Activated T-cell treated with anti-CD3 and anti-CD28 coated beads for 1 hour (primary cell): ENCODE measurements at regions not wholly inside any gene's neighbourhood (a gene's known extent, or its start where the extent isn't known, plus 50 kb on each side); places are given as distances from the start of the nearest gene placed in this dataset.

ENCODE experiments used
- DNase-seq: peaks from one replicate; pipeline ENCODE4 v3.0.0-alpha.2; 2020; ENCODE audit warnings: low read depth

DNA sequence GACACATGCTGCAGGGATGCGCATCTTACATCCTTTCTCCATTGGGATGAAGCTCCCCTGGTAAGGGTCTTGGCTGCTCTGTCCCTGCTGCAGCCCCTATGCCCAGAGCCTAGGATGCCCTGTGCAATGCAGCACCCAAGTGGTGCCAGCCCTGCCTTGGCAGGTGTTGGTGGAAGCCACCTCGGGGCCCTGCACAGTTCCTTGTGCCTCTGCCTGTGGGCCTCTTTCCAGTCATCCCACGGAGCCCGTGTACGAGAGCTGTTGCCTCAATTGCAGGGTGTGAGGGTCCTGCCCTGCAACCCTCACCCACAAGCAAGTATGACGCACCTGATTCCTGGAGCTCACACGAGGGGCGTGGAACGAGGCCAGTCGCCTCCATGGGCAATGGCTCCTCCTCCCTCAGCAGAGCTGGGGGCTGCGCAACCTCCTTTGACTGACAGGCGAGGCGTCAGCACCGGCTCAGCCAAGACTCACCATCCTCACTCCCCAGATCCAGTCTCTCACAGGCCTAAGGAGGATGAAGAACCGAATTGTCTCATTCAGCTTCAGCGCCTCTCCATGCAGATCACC is 719.6 kb downstream of the BRD1 start:
- no peak for DNase-seq

DNA sequence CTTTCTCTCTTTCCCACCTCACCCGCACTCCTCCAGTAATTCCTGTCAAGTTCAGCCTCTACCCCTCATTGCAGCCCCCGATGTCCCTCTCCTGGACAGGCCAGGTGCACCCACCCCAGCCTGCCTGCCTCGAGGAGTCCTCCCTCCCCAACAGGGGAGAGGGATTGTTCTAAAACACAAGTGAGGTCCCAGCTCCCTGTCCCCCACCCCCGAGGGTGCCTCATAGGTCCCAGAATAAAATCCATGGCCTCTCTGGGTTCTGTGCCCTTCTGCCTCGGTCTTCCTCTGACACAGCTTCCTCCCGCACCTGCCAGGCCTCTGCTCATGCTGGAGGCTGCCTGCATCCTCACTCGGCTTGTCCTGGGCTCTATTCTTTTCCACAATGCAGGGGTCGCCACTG is 720.1 kb downstream of the BRD1 start:
- no peak for DNase-seq

DNA sequence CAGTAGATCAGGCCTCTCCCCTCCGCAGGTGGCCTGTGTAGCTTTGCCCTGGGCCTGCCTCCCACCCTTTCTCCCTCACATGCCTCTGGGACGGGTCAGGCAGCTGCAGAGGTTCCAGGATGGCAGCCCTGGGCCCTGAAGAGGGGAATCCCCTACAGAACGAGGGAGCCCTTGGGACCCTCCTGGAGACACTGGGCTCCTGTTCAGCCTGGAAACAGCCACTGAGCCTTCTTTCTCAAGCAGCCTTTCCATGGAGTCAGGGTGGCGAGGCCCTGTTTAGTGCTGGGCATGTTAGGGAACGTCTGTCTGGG is 720.9 kb downstream of the BRD1 start:
- no peak for DNase-seq

DNA sequence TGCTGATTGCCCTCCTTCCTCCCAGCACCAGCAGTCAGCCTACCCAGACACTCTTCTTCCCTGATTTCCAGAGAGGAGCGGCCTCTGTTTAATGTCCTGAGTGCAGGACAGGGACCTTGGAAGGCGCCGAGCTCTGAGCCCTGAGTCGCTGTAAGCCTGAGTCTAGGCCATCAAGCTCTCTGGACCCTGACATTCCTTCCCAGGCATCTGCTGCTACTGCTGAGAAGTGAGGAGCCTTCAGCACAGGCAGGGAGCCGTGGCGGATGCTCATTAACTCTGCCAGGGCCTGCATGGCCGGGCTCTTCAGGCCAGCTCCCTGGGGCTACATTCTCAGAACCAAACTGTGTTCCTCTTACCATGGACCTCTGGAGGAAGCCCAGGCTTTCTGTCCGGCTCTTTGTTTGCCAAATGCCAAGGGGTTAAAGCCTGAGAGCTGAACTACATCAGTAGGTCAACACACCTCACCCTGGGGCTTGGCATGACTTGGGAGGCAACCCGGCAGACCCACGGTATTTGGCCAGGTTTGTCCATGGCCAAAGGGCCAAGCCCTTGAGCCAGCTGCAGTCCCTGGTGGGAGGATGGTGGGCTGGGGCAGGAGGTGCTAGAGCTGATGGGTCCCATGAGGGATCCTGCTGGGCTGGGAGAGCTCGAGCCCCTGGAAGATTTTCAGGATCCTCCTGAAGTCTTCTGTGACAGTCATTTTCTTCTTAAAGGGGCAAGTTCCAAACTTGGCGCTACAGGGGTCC is 721.4 kb downstream of the BRD1 start:
- DNase-seq, result no peak

DNA sequence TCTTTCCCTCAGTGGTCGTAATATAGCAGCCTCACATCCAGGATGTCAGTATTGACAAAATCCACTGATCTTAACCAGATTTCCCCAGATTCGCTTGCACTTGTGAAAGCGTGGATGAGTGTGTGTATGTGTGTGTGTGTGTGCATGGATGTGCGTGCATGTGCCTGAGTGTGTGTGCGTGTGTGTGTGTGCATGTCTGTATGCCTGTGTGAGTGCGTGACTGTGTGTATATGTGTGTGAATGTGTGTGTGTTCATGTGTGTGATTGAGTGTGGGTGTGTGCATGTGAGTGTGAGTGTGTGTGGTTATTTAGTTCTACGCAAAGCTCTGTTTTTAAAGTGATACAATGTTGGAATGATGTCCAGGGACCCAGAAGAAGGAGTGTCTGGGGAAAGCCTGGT is 723.2 kb downstream of the BRD1 start:
- no peak for DNase-seq

DNA sequence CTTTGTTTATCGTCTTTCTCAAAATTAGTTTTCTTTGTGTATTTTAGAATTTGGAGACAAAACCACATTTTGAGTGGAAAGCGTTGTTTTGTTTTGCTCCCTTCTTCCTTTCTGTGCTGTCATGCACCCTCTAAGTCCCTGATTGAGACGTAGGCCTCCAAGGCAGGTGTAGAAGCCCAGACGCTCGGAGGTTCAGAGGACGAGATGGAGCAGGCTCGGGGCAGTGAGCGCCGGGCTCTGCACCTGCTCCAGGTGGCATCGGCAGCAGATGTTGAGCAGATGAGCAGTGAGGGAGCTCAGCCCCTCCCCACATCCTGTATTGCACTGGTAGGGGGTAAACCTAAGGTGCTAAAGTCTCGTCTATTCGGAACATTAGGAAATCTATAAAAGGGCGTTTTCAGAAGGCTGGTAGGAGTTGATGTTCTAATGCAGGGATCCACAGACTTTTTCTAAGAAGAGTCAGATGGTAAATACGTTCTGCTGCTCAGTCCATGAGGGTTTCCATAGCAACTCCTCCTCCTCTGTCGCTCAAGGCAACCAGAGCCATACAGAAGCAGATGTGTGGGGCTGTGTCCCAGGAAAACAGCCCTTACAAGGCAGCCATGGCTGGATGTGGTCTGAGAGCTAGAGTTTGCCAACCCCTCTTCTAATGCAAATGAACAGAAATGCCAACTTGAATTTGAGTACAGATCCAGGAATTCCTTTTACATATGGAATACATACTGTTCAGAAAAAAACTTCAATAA is 724.2 kb downstream of the BRD1 start:
- no peak for DNase-seq

DNA sequence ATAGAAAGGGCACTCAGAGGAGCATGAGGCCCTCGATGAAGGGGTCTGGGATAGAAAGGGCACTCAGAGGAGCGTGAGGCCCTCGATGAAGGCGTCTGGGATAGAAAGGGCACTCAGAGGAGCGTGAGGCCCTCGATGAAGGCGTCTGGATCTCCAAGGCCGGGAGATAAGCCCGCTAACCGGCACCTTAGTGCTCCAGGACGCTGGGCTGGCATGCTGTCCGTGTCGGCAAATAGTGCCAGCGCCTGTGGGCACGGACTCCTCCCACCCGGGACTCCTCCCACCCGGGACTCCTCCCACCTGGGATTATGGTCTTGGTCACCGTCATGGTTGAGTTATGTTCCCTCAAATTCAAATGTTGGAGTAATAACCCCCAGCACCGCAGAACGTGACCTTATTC is 725.3 kb downstream of the BRD1 start:
- DNase-seq, result no peak

DNA sequence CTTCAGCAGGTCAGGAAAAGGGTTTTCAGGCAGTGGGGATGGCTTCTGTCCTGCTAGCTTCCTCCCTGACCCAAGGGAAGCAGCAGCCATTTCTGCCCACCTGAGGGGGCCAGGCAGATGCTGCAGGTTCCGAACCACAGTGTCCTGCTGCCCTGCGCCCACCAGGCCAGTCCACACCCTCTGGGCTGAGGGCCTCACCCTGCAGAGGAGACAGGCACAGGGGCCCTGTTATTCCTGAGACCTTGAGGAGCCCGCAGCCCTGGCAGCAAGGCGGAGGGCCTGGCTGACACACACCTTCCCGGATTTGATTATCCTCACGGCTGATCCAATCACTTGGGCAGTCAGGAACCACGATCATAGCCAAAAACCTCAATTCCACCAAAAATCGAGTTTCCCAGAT is 725.8 kb downstream of the BRD1 start:
- DNase-seq, result no peak

DNA sequence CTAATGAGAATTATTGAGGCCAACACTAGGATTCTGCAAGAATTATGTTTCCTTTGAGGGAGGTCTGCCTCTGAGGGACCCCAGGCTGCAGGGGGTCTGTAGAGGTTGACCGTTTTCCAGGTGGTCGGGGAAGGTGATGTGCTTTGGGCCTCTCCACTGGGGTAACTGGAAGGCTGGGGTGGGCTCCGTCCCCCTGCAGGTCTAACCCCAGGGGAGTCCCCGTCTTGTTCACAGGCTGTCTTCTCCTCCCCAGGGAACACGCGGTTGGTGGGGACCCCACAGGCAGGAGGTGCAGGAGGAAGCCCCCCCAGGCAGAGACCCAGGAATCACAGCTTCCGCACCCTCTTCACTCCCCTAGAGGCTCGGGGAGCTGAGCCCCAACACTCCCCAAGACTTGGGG is 726.4 kb downstream of the BRD1 start:
- DNase-seq, result no peak

DNA sequence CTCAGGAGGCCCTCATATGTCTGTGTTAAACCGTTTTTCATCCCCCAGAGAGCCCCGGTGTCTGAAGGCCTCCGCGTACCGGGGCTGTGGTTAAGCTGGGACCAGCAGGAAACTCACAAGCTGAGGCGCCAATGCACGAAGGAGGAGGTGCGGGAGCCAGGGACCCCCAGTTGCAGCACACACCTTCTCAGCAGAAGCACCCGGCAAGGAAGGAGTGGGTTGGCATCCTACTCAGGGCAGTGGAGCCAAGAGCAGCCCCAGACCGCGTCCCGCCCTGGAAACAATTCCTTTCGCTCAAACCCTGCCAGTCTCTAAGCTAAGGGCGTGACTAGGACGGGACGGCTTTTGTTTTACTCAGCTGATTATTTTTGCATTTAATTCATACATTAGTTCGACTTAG is 726.9 kb downstream of the BRD1 start:
- no peak for DNase-seq

DNA sequence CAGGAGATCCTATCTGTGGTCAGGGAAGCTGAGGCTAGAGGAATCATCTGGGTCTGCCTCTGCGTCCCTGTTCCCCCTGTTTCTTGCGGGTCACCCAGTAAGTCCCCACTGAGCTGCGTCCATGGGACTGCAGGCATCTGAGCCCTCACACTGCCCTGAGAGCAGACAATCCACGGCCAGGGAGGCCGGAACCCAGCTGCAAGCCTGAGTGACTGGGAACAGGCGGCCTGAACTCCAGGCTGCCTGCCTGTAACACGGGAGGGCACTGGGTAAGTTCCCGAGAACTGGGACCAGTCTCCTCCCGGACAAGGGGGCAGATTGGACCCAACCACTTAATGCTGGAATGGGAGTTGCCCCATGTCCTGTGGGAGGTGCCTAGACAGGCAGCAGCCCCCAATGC is 727.4 kb downstream of the BRD1 start:
- DNase-seq, result no peak

DNA sequence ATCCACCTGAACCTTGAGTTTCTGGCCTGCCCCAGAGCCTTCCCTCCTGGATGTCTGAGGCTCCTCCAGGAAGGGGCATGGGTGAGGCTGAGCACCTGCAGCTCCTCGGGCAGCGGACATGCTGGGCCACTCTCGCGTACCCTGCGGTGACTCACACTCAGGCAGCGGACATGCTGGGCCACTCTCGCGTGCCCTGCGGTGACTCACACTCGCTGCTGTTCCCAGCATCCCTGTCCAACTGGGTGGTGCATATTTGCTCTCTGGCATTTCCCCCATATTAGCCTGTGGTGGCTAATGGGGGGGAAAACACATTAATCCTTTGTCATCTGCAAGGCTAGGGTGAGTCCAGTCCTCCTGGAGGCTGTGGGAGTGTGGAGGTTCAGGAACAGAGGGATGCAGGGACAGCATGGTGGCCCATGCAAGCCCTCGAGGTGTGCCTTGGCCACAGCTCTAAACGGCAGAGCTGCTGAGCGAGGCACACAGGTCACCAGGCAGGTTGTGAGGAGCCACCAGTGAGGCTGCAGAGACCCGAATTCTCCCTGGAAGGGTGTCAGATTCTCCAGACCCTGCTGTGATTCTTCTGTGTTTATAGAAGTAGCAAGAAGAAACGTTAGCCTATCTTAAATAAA is 728.1 kb downstream of the BRD1 start:
- no peak for DNase-seq

DNA sequence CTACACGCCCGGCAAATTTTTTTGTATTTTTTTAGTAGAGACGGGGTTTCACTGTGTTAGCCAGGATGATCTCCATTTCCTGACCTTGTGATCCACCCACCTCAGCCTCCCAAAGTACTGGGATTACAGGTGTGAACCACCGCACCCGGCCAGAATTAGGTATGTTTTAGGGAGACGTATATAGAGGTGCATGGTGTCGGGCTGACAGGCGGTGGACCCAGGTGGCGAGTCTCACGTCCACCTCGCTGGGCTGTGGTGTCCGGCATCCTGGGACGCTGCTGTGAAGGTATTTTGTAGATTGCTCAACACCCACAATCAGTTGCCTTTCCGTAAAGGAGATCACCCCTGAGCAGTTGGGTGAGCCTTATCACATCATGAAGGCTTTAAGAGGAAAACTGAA is 728.6 kb downstream of the BRD1 start:
- no peak for DNase-seq

DNA sequence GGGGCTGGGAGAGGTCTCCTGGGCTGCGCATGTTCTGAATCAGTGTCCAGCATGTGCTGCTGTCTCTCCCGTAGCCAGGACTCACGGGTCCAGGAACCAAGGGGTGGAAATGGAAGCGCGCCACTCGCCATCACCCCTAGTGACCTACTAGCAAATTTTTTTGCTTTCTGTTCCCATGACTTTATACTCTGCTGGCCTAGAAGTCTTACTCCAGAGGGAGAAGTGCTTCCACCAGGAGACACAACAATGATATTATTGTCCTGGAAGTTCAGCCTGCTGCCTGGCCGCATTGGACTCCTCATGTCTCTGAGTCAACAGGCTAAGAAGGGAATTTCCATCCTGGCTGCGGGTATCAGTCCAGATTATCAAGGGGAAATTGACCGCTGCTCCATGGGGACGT is 729.7 kb downstream of the BRD1 start:
- DNase-seq, result no peak

DNA sequence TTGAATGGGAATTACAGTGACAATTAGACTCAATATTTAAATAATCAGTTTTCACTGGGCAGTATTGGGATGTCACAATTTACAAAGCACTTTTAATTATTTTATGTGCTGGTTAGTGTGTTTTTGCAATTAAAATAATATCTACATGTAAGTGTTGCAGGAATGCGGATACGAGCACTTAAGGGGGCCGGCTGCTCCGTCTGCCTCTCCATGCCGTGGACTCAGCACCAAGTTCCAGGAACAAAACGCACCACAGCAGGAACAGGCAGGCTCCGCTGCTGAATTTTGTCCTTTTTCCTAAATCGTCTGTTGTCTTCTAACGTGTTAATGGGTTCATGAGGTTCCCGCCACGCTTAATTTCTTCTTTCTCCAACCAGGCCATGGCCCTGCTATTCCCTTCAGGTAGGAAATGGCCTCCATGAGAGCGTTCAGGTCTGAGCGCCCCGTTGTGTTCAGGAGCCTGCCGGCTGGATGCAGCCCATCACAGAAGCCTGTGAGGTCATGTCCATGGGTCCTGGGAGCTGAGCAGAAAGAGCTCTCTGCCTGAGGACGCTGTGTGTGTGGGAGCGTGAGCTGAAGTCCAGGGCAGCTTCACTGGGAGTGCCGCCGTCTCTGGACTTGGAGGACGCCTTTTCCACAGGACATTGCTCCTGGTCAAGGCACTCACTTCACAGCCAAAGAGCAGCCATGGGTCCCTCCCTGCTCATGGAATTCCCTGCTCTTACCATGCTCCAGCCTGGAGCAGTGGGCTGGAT is 730.3 kb downstream of the BRD1 start:
- no peak for DNase-seq

DNA sequence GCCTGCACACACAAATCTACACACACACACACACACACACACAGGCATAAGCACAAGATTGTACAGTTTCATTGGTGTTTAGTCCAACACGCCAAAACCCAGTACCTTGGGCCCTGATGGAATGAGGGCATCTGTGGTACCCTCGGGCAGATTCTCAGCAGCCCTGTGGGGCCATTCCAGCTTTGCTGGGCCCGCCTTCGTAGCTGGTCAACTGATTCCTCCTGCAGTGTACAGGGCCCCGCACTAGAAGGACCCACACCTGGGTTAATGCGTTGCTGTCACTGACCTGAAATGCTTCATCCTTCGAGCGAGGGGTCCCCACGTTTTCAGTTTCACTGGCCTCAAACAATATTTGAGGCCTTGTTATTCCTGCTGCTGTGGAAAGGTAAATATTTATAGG is 731.2 kb downstream of the BRD1 start:
- no peak for DNase-seq

DNA sequence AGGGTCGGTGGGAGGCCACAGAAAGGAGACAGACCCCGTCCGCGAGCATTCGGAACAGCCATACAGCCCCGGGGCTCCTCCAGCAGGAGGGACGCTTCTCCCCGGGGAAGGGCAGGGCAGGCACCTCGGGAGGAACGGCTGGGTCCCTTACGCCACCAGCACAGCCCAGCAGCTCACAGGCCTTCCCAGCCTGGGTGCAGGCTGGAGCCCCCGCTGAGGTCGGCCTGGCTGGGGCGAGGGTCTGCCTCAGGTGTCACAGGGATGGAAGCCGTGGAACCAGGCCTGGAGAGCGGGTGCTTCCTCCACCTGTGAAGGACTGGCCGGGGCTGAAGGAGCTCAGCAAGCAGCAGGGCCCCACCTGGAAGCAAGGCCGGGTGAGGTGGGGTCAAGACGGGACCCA is 732.3 kb downstream of the BRD1 start:
- DNase-seq, result no peak

DNA sequence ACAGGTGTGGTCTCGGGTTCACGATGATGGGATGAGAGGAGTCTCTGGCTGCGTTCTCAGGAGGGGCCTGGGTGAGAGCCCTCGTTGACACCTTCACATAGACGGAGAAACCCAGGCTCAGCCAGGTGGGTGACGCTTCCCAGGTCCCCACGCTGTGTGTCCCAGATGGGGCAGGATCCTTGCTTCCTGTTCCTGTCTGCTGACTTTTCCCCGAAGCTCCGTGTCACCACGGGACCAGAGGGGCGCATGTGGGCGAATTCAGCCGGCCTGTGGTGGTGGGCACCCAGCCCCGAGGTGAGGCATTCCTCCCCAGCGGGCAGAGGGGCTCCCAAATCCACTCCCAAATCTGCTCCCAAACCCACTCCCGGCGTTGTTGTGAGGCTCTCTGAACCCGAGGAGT is 732.8 kb downstream of the BRD1 start:
- DNase-seq, result no peak

DNA sequence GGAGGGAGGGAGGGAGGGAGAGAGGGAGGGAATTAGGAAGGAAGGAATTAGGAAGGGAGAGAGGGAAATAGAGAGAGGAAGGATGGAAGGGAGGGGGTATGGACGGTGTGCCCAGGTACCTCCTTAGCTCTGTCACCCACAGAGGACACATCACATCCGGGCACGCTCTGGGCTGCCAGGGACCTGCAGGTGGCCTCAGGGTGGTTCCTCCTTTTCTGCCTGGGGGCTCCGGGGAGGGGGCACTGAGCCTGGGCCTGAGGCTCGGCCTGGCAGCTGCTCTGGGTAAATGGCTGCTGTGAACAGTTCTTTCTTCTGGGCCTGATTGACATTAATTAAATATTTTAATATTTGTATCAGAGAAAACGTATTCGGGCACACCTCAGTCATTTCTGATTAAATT is 733.5 kb downstream of the BRD1 start:
- DNase-seq, result no peak

DNA sequence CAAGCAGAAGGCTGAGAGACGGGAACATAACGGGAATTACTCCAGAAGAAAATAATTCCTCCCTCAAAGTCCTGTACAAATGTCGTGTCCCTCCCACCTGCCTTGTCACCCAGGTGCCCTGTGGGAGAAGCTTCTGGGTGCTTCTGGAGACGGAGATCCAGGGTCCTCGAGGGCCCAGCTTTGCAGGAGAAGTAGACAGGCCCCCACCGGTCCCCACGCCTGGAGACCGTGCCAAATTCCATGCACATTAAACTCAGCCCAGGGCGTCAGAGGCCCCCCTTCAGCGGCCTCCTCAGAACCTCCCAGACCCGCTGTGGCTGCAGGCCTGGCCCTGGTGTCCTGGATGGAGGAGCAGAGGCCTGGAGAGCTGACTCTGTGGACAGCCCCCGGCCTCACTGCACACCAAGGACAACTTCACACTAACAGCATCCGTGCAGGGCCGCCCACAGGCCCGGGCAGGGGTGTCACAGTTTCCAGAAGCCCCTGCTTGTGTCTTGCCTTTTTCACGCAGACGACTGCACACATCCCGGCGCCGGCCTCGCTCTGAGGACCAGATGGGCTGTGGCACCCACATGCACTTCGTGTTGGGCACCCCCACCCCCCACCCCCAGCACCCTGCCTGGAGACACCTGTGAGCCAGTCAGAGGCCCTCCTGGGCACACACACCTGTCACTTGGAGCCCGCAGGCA is 734.3 kb downstream of the BRD1 start:
- no peak for DNase-seq

DNA sequence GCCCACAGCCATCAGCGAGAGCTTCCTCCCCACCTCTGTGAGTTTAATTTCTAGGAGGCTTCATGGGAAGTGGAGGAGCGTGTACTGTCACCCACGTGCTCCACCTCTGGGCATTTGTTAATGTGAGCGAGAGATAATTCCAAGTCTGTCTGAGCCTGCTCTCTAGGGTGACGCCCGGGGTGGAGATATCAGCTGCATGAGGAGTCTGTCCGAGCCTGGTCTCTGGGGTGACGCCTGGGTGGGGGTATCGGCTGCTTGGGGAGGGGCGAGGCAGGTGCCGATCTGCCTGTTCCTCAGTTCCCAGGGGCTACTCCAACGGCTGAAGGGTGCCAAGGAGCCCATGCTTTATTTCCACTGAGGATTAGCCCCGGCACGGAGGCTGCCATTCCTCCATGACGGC is 735.0 kb downstream of the BRD1 start:
- no peak for DNase-seq
